ENCODE measurements at regions not wholly inside any gene's neighbourhood (a gene's known extent, or its start where the extent isn't known, plus 50 kb on each side); places are given as distances from the start of the nearest gene placed in this dataset.

DNA sequence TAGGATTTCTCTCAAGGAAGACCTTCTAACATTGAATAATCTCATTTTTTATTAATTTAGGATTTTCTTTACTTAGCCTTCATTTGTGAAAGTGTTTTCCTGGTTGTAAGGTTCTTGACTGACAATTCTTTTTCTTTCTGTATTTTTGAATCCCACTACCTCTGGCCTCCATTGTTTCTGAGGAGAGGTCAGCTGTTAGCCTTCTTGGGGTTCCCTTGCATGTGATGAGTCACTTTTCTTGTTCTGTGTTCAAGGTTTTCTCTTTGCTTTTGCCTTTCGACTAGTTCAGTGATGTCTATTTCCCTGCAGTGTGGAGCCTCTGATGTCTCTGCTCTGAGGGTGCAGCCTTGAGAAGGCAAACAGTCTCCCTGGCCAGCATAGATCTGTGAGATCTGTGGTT lies 304.1 kb upstream of the ZNF32 start:
- no peak for TF ChIP-seq POLR2A (IDR thresholded peaks at IDR 0.05; ENCODE audit: low read length)
- TF ChIP-seq GATA1 (IDR thresholded peaks at IDR 0.05; ENCODE audit: low read depth, low read length) = no peak
